GM21786 (cell line): ENCODE measurements at regions not wholly inside any gene's neighbourhood (a gene's known extent, or its start where the extent isn't known, plus 50 kb on each side); places are given as distances from the start of the nearest gene placed in this dataset.
"Not testable (repeated sequence)": the region's sequence is repeated elsewhere in the genome, so short reads cannot be mapped to it uniquely, and the experiment has no call there.

ENCODE experiments used
- ATAC-seq: cut with Tn5 transposase; IDR thresholded peaks from one replicate; pipeline ENCODE4 v1.9.1; 2021; ENCODE audit not compliant: unreplicated experiment

GRCh38 chr18:39454866-39455265, 1889.3 kb upstream of the CELF4 start:
- ATAC-seq: no peak

GRCh38 chr18:39453882-39454281, 1888.3 kb upstream of the CELF4 start:
- ATAC-seq: no peak

GRCh38 chr18:39453356-39453755, 1887.8 kb upstream of the CELF4 start:
- no peak for ATAC-seq

DNA sequence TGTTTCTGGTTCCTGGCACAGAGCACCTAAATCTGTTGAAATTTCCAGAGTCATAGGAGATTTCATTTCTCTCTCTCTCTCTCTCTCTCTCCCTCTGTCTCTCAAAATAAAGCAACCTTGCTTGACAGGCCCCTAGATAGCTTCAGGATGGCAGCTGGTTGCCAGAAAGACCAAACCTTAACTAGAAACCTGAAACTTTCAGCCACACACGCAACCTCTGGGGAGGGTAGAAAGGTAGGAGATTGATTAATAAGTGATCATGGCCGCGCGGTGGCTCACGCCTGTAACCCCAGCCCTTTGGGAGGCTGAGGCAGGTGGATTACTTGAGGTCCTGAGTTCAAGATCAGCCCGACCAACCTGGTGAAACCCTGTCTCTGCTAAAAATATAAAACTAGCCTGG, 1885.4 kb upstream of the CELF4 start:
- ATAC-seq: no peak

DNA sequence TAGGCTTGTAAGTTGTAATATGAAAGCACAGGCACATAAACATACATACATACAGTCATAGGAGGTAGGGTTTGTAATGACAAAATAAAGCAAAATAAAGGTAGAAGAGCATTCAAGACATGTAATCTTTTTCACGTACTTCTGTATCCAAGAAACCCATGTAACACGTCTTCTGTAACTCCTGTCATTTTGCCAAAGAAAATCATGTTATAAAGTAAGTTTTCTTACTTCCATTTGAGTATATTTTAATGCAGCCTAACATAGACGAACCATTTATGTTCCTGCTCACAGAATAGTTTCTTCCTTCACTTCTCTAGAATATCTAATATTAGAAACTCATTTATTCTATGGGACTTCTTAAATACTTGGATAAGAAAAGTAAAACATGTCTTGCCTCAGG, 1884.0 kb upstream of the CELF4 start:
- ATAC-seq: no peak

- no peak for ATAC-seq
These were observed 1883.3 kb upstream of the CELF4 start for GRCh38 chr18:39448942-39449341.

- not testable (repeated sequence) for ATAC-seq
These were observed 1879.4 kb upstream of the CELF4 start for GRCh38 chr18:39444957-39445356.

DNA sequence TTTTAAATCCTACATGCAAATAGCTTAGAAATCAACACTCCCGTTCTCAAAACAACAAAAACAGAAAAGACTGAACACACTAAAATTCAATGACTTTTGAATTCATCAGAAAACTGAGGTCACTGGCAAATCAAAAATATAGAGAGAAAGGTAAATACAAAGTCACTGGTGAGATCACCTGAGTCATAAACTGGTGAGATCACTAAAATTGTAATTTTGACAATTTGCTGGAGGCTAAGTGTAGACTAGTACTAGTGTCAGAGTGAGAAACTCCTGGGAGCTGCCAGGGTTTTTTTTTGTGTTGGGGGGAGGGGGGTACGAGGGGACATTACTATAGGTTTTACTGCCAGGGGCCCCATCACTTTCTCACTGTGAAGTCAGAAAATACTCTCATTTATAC, 1876.0 kb upstream of the CELF4 start:
- ATAC-seq: no peak

- no peak for ATAC-seq
These were observed 1870.4 kb upstream of the CELF4 start for GRCh38 chr18:39435996-39436395.

GRCh38 chr18:39435209-39435608, 1869.6 kb upstream of the CELF4 start:
- no peak for ATAC-seq

- ATAC-seq: no peak
These were observed 1868.8 kb upstream of the CELF4 start for GRCh38 chr18:39434223-39434920.

DNA sequence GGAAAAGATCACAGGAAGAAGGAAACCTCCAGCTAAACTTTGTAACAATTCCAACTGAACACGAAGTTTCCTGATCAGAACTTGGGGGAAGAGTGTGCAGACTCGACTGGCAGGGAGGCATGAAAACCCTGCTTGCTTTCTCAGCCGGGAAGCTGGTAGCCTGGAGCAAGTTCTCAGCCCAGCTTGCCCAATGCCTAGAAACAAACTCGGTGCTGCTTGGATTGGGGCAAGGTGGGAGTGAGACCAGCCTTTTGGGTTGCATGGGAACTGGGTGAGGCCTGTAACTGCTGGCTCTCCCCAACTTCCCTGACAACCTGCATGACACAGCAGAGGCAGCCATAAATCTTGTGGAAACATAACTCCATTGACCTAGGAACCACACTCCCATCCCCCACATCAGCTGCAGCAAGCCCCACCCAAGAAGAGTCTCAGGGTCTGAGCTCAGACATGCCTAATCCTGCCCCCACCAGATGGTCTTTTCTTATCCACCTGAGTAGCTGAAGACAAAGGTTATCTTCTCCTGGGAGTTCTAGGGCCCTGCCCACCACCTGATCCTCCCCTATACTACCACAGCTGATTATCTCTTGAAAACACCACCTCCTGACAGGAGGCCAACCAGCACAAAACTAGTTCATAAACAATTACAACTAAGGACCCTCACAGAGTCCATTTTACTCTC, 1859.7 kb upstream of the CELF4 start:
- ATAC-seq: no peak

- ATAC-seq: no peak
These were observed 1858.7 kb upstream of the CELF4 start for GRCh38 chr18:39424261-39424660.

DNA sequence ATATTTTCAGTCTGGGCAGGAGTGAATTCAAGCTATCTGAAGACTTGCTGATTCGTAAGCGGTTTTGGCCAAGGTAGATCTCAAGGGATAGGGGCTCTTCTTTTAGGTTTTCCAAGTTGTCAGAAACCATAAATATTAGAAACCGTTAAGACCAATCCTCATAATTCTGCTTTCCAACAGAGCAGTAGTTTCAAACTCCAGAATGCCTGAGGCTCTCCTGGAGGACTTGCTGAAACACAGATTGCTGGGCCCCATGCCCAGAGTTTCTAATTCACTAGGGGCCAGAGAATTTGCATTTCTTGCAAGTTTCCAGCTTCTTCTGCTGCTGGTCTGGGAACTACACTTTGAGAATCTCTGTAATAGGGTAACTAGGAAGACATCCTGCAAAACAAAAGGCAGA, 1855.7 kb upstream of the CELF4 start:
- ATAC-seq: no peak

- ATAC-seq: no peak
These were observed 1853.7 kb upstream of the CELF4 start for GRCh38 chr18:39419315-39419714.

GRCh38 chr18:39415471-39415870, 1849.9 kb upstream of the CELF4 start:
- no peak for ATAC-seq

DNA sequence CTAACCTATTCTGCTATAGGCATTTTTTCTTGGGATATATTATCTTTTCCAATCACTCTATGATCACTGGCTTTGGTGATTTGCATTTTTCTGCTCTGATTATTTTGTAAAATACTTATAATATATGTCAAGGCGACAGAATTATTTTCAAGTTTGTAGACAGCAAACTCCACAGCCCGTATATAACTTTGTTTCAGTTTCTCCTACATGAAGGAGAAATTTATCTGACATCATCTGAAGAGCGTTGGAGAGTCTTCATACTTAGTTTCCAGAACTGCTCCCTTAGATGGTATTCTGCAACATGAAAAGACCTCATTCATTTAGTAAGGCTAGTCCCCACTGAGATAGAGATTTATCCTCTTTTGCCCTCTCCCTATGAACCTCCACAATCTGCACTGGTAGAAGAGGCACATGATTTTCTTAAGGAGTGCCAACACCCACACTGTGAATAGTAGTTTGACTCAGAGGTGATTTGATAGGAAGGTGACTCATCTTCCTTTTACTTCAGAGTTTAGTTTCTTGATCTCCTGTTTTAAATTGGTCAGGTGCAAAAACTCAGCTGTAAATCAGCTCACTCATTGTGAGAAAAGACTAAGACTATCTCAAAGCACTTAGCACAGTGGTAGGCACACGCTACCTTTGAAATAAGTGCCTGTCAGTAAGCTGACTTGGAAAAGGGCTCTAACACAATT, 1848.6 kb upstream of the CELF4 start:
- no peak for ATAC-seq

GRCh38 chr18:39406941-39407340, 1841.3 kb upstream of the CELF4 start:
- no peak for ATAC-seq

DNA sequence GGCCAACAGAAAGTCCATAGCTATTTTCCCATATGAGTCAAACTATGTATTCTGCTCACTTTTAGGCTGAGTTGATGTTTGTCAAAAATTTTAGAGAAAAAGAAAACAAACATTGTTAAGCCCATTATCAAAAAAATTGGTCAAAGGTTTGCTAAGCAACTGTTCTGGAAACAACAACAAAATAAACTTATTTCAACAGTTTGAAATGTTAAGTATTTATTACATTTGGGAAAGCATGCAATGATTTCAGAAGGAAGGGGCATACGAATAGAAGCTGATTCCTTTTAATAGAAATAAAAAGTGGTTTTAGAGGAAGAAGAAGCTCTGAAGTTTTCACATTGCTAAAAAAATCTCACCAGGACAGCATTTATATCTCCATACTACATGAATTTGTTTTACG, 1837.5 kb upstream of the CELF4 start:
- ATAC-seq: no peak

GRCh38 chr18:39399662-39400061, 1834.1 kb upstream of the CELF4 start:
- ATAC-seq: no peak

DNA sequence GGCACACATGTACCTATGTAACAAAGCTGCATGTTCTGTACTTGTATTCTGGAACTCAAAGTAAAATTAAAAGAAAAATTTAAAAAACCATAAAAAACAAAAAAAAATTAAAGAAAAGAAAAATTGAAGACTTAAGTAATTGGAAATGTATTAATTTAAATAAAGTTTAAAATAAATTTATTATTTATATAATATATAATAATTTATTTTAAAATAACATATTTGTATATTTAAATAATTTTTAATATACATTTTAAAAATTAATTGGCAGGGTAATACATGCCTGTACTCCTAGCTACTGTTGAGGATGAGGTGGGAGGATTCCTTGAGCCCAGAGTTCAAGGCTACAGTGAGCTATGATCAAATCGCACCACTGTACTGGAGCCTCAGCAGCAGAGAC, 1830.6 kb upstream of the CELF4 start:
- no peak for ATAC-seq

DNA sequence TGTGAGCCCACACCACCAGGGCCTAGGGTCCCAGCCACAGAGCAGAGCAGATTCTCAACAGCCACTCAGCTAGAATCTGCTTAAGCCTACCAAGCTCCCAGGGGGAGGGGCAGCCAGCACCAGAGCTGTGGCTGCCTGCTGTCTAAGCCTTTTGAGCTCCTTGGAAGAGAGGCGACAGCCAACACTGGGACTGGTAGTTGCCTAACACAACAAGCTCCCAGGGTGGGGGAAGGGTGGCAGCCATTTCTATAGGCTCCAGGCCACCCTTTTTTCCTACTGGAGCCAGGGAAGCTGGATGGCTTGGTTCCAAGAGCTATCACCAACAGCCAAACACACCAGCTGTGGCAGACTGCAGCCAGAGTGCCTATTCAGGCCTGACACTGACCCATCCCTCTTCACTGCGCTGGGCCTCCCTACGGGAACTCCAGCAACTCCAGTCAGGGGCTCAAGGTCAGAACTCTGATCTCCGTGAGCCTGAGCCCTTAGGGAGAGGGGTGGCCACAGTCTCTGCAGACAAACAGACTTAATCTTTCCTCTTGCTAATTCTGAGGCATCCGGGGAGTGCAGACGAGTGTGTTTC, 1824.3 kb upstream of the CELF4 start:
- no peak for ATAC-seq
